ENCODE measurements at regions not wholly inside any gene's neighbourhood (a gene's known extent, or its start where the extent isn't known, plus 50 kb on each side); places are given as distances from the start of the nearest gene placed in this dataset.

- TF ChIP-seq CTCF (IDR thresholded peaks at IDR 0.05), result no peak
- no peak for TF ChIP-seq EZH2 (IDR thresholded peaks at IDR 0.05; ENCODE audit: borderline replicate concordance, insufficient read depth, low read depth, low read length, poor library complexity, severe bottlenecking)
These were observed 112.0 kb upstream of the INHBA start for GRCh38 chr7:41814888-41815287.
